HUES6 (cell line): ENCODE measurements at regions not wholly inside any gene's neighbourhood (a gene's known extent, or its start where the extent isn't known, plus 50 kb on each side); places are given as distances from the start of the nearest gene placed in this dataset.

Source experiments
- H3K27ac ChIP-seq: 2 replicates; pipeline ENCODE4 v1.7.0; 2013; ENCODE audit warnings: low read depth, mild to moderate bottlenecking, low read length, inconsistent platforms
- H3K27me3 ChIP-seq: 2 replicates; pipeline ENCODE4 v1.6.1; 2013; ENCODE audit warnings: low read length; ENCODE audit not compliant: control insufficient read depth, insufficient read depth
- H3K36me3 ChIP-seq: 2 replicates; pipeline ENCODE4 v1.6.1; 2013; ENCODE audit warnings: low read length; ENCODE audit not compliant: control insufficient read depth, insufficient read depth
- H3K4me1 ChIP-seq: 2 replicates; pipeline ENCODE4 v1.6.1; 2013; ENCODE audit warnings: low read length; ENCODE audit not compliant: control insufficient read depth, insufficient read depth
- H3K4me3 ChIP-seq: 2 replicates; pipeline ENCODE4 v1.5.1; 2013; ENCODE audit warnings: low read depth, low read length
- H3K9ac ChIP-seq: one replicate; pipeline ENCODE4 v1.6.1; 2013; ENCODE audit warnings: mild to moderate bottlenecking, low read length
- H3K9me3 ChIP-seq: 2 replicates; pipeline ENCODE4 v1.6.1; 2013; ENCODE audit warnings: low read depth, low read length; ENCODE audit not compliant: control insufficient read depth, insufficient read depth

GRCh38 chr11:31973172-31973571 is 117.7 kb upstream of the RCN1 start:
- H3K4me3 ChIP-seq: no peak overlapping the region

GRCh38 chr11:31972623-31973022 is 118.3 kb upstream of the RCN1 start:
- H3K4me3 ChIP-seq: no peak overlapping the region
- no peak overlapping the region for H3K9ac ChIP-seq
- no peaks in the 10 kb centered on the region for H3K36me3 ChIP-seq
- peaks cover 3% of the 10 kb centered on the region; the same call in 1 of the 2 replicates for H3K4me1 ChIP-seq
- no peaks in the 10 kb centered on the region for H3K27me3 ChIP-seq
- peaks cover 13% of the 10 kb centered on the region for H3K9me3 ChIP-seq
- H3K27ac ChIP-seq: no peak overlapping the region

More at GRCh38 chr11:31973172-31973571, 117.7 kb upstream of the RCN1 start:
- H3K4me1 ChIP-seq: peaks cover 3% of the 10 kb centered on the region; the same call in 1 of the 2 replicates
- no peaks in the 10 kb centered on the region for H3K27me3 ChIP-seq
- H3K9ac ChIP-seq: no peak overlapping the region
- no peak overlapping the region for H3K27ac ChIP-seq
- H3K36me3 ChIP-seq: no peaks in the 10 kb centered on the region
- H3K9me3 ChIP-seq: peaks cover 13% of the 10 kb centered on the region

- Histone ChIP-seq H3K27me3 (no peaks in the 10 kb centered on the region), H3K9me3 (peaks cover 13% of the 10 kb centered on the region), H3K9ac (no peak overlapping the region), H3K36me3 (no peaks in the 10 kb centered on the region), H3K4me1 (no peaks in the 10 kb centered on the region), H3K4me3 (no peak overlapping the region), H3K27ac (no peak overlapping the region)
These were observed 121.5 kb upstream of the RCN1 start for GRCh38 chr11:31969359-31969702.

GRCh38 chr11:31968461-31969358 is 122.2 kb upstream of the RCN1 start:
- no peaks in the 10 kb centered on the region for H3K4me1 ChIP-seq
- no peak overlapping the region for H3K4me3 ChIP-seq
- no peaks in the 10 kb centered on the region for H3K27me3 ChIP-seq
- peaks cover 13% of the 10 kb centered on the region for H3K9me3 ChIP-seq
- no peak overlapping the region for H3K27ac ChIP-seq
- no peak overlapping the region for H3K9ac ChIP-seq
- no peaks in the 10 kb centered on the region for H3K36me3 ChIP-seq

GRCh38 chr11:31967404-31968130 is 123.3 kb upstream of the RCN1 start:
- no peak overlapping the region for H3K4me3 ChIP-seq
- no peak overlapping the region for H3K9ac ChIP-seq
- H3K9me3 ChIP-seq: peaks cover 13% of the 10 kb centered on the region
- no peaks in the 10 kb centered on the region for H3K4me1 ChIP-seq
- H3K36me3 ChIP-seq: no peaks in the 10 kb centered on the region
- H3K27ac ChIP-seq: no peak overlapping the region
- no peaks in the 10 kb centered on the region for H3K27me3 ChIP-seq

GRCh38 chr11:31966846-31967245 is 124.0 kb upstream of the RCN1 start:
- Histone ChIP-seq H3K9ac (no peak overlapping the region), H3K4me1 (no peaks in the 10 kb centered on the region), H3K9me3 (peaks cover 10% of the 10 kb centered on the region), H3K4me3 (no peak overlapping the region), H3K27ac (no peak overlapping the region), H3K36me3 (no peaks in the 10 kb centered on the region), H3K27me3 (no peaks in the 10 kb centered on the region)

- H3K4me1 ChIP-seq: peaks cover 9% of the 10 kb centered on the region; the same call in 1 of the 2 replicates
- H3K9me3 ChIP-seq: no peaks in the 10 kb centered on the region
- H3K4me3 ChIP-seq: no peak overlapping the region
- H3K27me3 ChIP-seq: no peaks in the 10 kb centered on the region
- H3K36me3 ChIP-seq: no peaks in the 10 kb centered on the region
- no peak overlapping the region for H3K9ac ChIP-seq
- no peak overlapping the region for H3K27ac ChIP-seq
These were observed 126.7 kb upstream of the RCN1 start for GRCh38 chr11:31964181-31964580.

GRCh38 chr11:31960126-31960525 is 130.7 kb upstream of the RCN1 start:
- H3K4me1 ChIP-seq: peaks cover 17% of the 10 kb centered on the region
- no peak overlapping the region for H3K9ac ChIP-seq
- no peak overlapping the region for H3K4me3 ChIP-seq
- H3K27ac ChIP-seq: no peak overlapping the region
- no peaks in the 10 kb centered on the region for H3K36me3 ChIP-seq
- no peaks in the 10 kb centered on the region for H3K9me3 ChIP-seq
- H3K27me3 ChIP-seq: 0 out of 2 replicates have a peak, but pooled peaks cover under 1% of the 10 kb centered on the region

- H3K4me1 ChIP-seq: peaks cover 17% of the 10 kb centered on the region
- H3K9me3 ChIP-seq: no peaks in the 10 kb centered on the region
- H3K27ac ChIP-seq: no peak overlapping the region
- 0 out of 2 replicates have a peak, but pooled peaks cover 3% of the 10 kb centered on the region for H3K27me3 ChIP-seq
- H3K9ac ChIP-seq: no peak overlapping the region
- H3K4me3 ChIP-seq: no peak overlapping the region
- no peaks in the 10 kb centered on the region for H3K36me3 ChIP-seq
These were observed 131.2 kb upstream of the RCN1 start for GRCh38 chr11:31959716-31960115.

GRCh38 chr11:31958076-31958735 is 132.7 kb upstream of the RCN1 start:
- Histone ChIP-seq H3K36me3 (no peaks in the 10 kb centered on the region), H3K4me1 (peaks cover 17% of the 10 kb centered on the region), H3K9ac (no peak overlapping the region), H3K27me3 (0 out of 2 replicates have a peak, but pooled peaks cover 3% of the 10 kb centered on the region), H3K9me3 (no peaks in the 10 kb centered on the region), H3K4me3 (no peak overlapping the region), H3K27ac (no peak overlapping the region)
